GM21576 (cell line): ENCODE measurements at regions not wholly inside any gene's neighbourhood (a gene's known extent, or its start where the extent isn't known, plus 50 kb on each side); places are given as distances from the start of the nearest gene placed in this dataset.
"Not testable (repeated sequence)": the region's sequence is repeated elsewhere in the genome, so short reads cannot be mapped to it uniquely, and the experiment has no call there.

ENCODE experiments used
- ATAC-seq: cut with Tn5 transposase; IDR thresholded peaks from one replicate; pipeline ENCODE4 v1.9.1; 2021; ENCODE audit warnings: mild to moderate bottlenecking, moderate library complexity; ENCODE audit not compliant: unreplicated experiment

- no peak for ATAC-seq
Measured at GRCh38 chr18:57954935-57955334, 89.1 kb upstream of the NEDD4L start.

GRCh38 chr18:57953883-57954282, 90.1 kb upstream of the NEDD4L start:
- no peak for ATAC-seq

- no peak for ATAC-seq
Measured at GRCh38 chr18:57951999-57952774, 91.8 kb upstream of the NEDD4L start.

- ATAC-seq, result no peak
Measured at GRCh38 chr18:57951117-57951796, 92.8 kb upstream of the NEDD4L start.

- ATAC-seq, result no peak
Measured at GRCh38 chr18:57950542-57950941, 93.5 kb upstream of the NEDD4L start.

GRCh38 chr18:57949335-57949734, 94.7 kb upstream of the NEDD4L start:
- ATAC-seq, result not testable (repeated sequence)

- no peak for ATAC-seq
Measured at GRCh38 chr18:57947117-57947516, 96.9 kb upstream of the NEDD4L start.

- no peak for ATAC-seq
Measured at GRCh38 chr18:57943723-57944122, 100.3 kb upstream of the NEDD4L start.

- ATAC-seq, result no peak
Measured at GRCh38 chr18:57942493-57942892, 101.5 kb upstream of the NEDD4L start.

GRCh38 chr18:57941841-57942489, 102.1 kb upstream of the NEDD4L start:
- ATAC-seq, result no peak

GRCh38 chr18:57940166-57940660, 103.8 kb upstream of the NEDD4L start:
- no peak for ATAC-seq

- not testable (repeated sequence) for ATAC-seq
Measured at GRCh38 chr18:57934375-57934774, 109.7 kb upstream of the NEDD4L start.

GRCh38 chr18:57931038-57931437, 113.0 kb upstream of the NEDD4L start:
- ATAC-seq, result peak; percentile 88

GRCh38 chr18:57930476-57930875, 113.5 kb upstream of the NEDD4L start:
- ATAC-seq, result no peak

GRCh38 chr18:57929922-57930321, 114.1 kb upstream of the NEDD4L start:
- no peak for ATAC-seq

- ATAC-seq, result no peak
Measured at GRCh38 chr18:57928466-57928865, 115.6 kb upstream of the NEDD4L start.

GRCh38 chr18:57927511-57927910, 116.5 kb upstream of the NEDD4L start:
- no peak for ATAC-seq

GRCh38 chr18:57925706-57926105, 118.3 kb upstream of the NEDD4L start:
- ATAC-seq, result no peak

- ATAC-seq, result no peak
Measured at GRCh38 chr18:57923611-57924010, 120.4 kb upstream of the NEDD4L start.

- no peak for ATAC-seq
Measured at GRCh38 chr18:57922885-57923284, 119.8 kb upstream of the ATP8B1 start.

GRCh38 chr18:57921708-57922107, 118.6 kb upstream of the ATP8B1 start:
- no peak for ATAC-seq

- no peak for ATAC-seq
Measured at GRCh38 chr18:57920036-57920435, 116.9 kb upstream of the ATP8B1 start.
